Activated CD4-positive, alpha-beta T cell treated with anti-CD3 and anti-CD28 coated beads, Interleukin-2, amount 50 U/mL, for 1 hour (primary cell): ENCODE measurements at regions not wholly inside any gene's neighbourhood (a gene's known extent, or its start where the extent isn't known, plus 50 kb on each side); places are given as distances from the start of the nearest gene placed in this dataset.

Experiments used
- DNase-seq: peaks from one replicate; pipeline ENCODE4 v3.0.0-alpha.2; 2020

- no peak for DNase-seq
These were observed 429.8 kb downstream of the EPHA4 start for GRCh38 chr2:221142341-221142740.

- DNase-seq: no peak
These were observed 428.9 kb downstream of the EPHA4 start for GRCh38 chr2:221143231-221143630.

- DNase-seq: no peak
These were observed 427.2 kb downstream of the EPHA4 start for GRCh38 chr2:221144909-221145308.

- no peak for DNase-seq
These were observed 426.7 kb downstream of the EPHA4 start for GRCh38 chr2:221145396-221145795.

- no peak for DNase-seq
These were observed 418.9 kb downstream of the EPHA4 start for GRCh38 chr2:221153226-221153625.

- no peak for DNase-seq
These were observed 417.9 kb downstream of the EPHA4 start for GRCh38 chr2:221154176-221154575.

- no peak for DNase-seq
These were observed 415.9 kb downstream of the EPHA4 start for GRCh38 chr2:221156062-221156734.

GRCh38 chr2:221161186-221161585 is 410.9 kb downstream of the EPHA4 start:
- DNase-seq: no peak

GRCh38 chr2:221166292-221166691 is 405.8 kb downstream of the EPHA4 start:
- no peak for DNase-seq

GRCh38 chr2:221167561-221167960 is 404.5 kb downstream of the EPHA4 start:
- DNase-seq: no peak

- DNase-seq: no peak
These were observed 402.4 kb downstream of the EPHA4 start for GRCh38 chr2:221169724-221170123.

- no peak for DNase-seq
These were observed 401.6 kb downstream of the EPHA4 start for GRCh38 chr2:221170548-221170947.

GRCh38 chr2:221176667-221177066 is 395.4 kb downstream of the EPHA4 start:
- no peak for DNase-seq

- no peak for DNase-seq
These were observed 394.0 kb downstream of the EPHA4 start for GRCh38 chr2:221178139-221178538.

GRCh38 chr2:221186873-221187272 is 385.2 kb downstream of the EPHA4 start:
- DNase-seq: no peak

GRCh38 chr2:221189431-221190067 is 382.6 kb downstream of the EPHA4 start:
- no peak for DNase-seq

GRCh38 chr2:221195829-221196228 is 376.3 kb downstream of the EPHA4 start:
- DNase-seq: no peak

- no peak for DNase-seq
These were observed 374.8 kb downstream of the EPHA4 start for GRCh38 chr2:221197225-221197856.

GRCh38 chr2:221198309-221198708 is 373.8 kb downstream of the EPHA4 start:
- no peak for DNase-seq

- no peak for DNase-seq
These were observed 371.8 kb downstream of the EPHA4 start for GRCh38 chr2:221200184-221200839.

GRCh38 chr2:221202431-221202830 is 369.7 kb downstream of the EPHA4 start:
- no peak for DNase-seq

GRCh38 chr2:221203125-221203524 is 369.0 kb downstream of the EPHA4 start:
- DNase-seq: no peak

- DNase-seq: no peak
These were observed 368.2 kb downstream of the EPHA4 start for GRCh38 chr2:221203856-221204255.

GRCh38 chr2:221204699-221205098 is 367.4 kb downstream of the EPHA4 start:
- DNase-seq: no peak
